HG02885 (cell line): ENCODE measurements at regions not wholly inside any gene's neighbourhood (a gene's known extent, or its start where the extent isn't known, plus 50 kb on each side); places are given as distances from the start of the nearest gene placed in this dataset.

Source experiments
- ATAC-seq: cut with Tn5 transposase; IDR thresholded peaks from one replicate; pipeline ENCODE4 v1.9.1; 2021; ENCODE audit warnings: mild to moderate bottlenecking; ENCODE audit not compliant: unreplicated experiment, poor library complexity

DNA sequence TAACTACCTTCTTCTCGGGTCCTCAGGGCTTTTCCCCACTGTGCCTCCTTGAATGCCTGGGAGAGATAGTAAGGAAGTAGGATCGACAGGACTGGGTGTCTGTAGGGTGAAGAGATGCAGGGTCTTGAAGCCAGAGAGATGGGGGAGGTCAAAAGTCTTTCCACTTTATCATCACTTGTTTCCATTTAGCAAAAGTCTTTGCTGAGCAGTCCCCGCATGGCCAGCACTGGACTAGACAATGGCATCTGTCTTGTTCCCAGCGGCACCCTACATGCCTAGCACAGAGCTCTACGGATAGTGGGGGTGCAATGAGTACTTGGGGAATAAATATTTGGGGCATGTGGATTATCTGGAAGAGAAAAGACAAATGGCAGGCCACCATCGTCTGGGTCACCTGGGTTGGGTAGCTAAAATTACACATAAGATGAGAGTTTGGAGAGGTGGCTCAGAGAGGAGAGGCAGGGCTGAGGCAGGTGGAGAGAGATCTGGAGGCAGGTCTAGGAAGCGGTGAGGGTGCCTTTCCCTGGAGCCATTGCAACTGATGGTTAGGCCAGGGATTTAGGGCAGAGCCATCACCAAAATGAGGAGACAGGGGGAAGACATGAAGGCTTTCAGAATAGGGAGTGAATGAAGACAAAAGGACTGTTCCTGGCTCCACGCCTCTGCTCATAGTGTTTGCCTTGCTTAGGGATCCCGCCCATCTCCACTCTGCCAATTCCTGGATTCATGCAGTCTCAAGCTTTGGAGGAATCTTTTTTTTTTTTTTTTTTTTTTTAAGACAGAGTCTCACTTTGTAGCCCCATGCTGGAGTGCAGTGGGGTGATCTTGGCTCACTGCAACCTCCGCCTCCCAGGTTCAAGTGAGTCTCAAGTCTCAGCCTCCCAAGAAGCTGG lies 250.8 kb upstream of the KLF4 start:
- ATAC-seq: no peak

DNA sequence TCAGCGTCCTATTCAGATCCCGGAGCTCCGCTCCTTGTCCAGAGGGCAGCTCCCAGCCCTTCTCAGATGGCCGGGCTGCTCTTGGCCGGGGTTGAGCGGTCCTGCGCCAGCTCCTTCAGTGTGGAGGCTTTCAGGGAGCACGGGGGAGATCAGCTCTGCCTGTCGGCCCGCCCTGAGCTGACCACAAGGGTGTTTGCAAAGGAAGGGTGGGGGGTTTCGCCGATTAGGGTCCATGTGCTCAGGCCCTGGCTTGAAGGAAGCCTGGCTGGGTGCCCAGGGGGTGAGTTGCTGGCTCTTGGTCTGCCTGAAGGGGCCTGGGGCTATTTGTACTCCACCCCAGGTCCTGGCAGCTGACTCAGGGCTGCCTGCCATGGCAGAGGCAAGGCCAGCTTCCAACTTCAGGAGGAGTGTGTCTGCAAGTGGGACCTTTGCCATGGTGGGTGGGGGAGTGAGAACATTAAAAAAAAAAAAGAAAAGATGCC lies 250.1 kb upstream of the KLF4 start:
- ATAC-seq: no peak

DNA sequence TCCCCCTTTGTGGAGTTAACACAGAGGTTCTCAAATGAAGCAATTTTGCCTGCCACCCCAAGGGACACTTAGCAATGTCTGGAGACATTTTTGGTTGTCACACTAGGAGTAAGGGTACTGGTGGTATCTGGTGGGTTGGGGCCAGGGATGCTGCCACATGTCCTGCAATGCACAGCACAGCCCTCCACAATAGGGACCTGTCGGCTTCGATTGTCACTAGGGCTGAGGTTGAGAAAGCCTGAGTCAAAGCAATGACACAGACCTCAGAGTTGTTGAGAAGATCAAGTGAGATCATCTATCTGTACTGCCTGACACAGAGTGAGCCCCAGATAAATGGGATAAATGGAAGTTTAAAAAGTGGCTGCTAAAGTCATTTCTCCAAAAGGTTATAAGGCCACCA lies 249.2 kb upstream of the KLF4 start:
- no peak for ATAC-seq

DNA sequence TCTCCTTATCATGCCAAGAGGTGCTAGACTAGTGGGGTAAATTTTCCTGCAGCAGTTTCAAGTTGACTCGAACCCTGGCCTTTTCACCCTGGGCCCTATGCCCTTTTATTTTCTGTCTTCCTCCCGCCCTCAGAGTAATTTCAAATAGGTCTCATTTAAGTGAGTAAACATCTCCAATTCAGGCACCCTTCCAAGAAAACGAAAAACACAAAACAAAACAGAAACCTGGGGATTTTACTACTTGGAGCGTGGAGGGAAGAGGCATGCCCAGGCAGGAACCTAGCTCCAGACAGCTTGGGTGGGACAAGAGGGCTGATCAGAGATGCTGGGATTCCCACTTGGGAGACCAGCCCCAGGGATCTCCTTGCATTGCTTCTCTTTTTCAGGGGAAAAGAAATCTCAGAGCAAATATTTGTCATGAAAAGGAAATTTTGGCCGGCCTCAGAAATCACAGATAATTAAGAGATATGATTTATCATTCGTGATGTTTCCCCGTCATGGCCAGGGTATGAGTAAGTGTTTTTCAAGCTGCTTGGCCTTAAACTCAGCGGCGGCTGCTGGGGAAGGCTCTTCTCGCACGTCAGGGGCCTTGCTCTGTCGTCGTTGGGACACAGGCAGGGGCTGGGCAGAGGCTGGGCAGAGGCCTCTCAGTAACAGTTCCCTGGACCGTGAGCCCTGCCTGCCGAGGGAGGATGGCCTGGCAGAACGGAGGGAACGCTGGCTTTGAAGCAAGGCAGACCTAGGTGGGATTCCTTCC lies 248.6 kb upstream of the KLF4 start:
- no peak for ATAC-seq

DNA sequence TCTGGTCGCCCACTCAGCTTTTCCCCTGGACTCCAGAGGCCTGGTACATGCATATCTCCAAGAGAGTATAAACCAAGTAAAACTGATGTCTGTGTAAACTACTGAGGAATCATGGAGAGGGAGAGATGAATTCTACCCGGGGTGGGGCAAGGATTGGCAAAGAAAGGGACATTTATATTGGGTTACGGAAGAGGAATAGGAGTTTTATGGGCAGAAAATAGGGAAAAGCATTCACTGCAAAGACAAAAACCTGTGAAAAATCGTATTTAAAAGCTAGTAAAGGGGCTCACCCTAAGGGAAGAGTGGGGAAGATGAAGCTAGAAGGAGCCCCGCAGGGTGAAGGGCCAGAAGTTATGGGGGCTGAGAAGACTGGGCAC lies 248.0 kb upstream of the KLF4 start:
- ATAC-seq: no peak

DNA sequence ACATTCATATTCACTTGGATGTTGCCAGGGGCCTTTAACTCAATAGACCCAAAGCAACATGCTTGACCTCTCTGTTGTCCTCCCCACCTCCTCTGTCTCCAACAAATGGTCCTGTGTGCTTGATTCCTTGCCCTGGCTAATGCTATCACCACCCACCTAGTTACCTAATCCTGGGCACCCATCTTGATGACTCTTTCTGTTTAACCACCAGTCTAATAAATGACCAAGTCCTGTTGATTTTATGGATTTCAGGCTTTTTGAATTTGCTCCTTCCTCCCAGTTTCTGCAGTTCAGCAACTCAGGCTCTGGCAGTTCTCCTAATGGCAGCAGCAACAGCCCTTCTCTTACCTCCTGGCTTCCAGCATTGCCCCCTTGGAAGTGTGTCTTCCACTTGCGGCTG lies 246.3 kb upstream of the KLF4 start:
- no peak for ATAC-seq

DNA sequence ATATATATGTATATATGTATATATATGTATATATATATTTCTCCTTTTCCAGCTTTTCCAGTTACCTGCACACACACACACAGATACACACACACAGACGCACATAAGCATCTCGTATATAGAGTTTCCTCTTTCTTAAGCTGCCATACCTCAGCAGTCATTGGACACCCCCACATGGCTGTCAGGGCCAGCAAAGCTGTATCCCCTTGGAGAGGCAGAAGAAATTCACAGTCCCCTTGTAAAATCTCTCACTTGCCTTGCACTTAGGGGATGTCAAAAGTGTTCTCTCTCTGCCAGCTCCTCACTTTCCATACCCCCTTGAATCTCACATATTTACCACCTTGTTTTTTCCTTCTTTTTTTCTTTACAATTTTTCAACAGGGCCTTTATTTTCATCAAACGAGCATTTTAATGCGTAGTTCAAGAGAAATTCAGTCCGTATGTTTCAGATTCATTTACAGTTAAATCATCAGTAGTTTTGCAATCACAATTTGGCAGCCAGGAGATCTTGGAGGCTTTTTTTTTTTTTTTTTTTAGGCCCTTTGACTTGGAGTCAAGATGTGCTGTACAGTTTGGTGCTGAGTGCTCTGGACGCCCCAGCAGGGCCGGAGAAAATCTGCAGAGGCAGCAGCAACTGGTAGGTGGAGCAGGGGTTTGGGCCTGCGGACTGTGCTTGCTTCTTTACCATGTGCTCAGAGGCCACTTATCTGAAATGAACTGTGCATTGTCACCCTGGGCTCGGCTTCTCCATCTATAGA lies 244.9 kb upstream of the KLF4 start:
- no peak for ATAC-seq

DNA sequence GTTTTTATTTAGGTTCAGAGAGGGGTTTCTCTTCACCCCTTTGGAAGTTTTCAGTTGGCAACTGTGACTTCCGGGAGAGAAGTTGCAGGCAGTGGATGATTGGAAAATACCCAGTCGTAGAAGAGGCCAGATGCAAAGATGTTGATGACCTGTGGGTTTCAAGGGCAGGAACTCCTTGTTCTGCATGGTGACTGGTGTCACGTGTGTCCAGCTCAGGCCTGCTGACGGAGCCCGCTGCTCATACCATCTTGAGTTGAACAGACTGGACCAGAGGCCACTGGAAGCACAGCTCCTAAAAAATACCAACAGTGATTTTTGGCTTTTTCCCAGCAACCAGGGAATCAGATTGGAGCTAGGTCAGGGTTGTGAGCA lies 243.9 kb upstream of the KLF4 start:
- ATAC-seq: no peak

DNA sequence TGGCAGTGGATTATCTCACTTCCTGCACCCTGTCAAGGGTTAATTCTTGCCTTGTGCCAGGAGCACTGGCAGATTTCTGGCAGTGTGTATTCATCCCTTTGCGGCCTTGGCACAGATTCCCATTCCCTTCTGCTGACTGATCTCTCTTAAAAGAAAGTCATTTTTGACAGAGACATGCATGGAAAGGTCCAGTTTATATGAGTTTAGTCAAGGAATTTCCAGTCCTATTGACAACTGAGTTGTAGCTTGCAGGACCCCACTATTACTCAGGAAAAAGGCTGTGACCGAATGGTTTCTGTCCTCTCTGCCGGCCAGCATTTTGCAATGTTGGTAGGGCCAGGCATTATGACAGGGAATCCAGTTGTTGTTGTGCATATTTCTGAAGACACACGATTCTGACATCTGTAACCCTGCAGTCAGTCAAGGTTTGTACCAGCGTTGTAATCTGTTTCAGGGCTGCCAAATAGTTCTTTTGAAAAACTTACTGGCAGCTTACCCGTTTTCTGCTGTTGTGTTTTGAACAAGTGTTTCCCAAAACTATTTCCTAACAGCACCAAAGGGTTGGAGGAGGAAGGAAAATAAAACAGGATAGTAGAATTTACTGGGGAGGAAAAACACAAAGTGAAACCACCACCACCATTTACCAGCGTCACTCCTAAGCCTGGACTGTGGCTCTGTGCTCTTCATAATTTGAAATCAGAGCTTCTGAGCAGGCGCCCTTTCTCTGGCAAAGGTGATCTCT lies 243.4 kb upstream of the KLF4 start:
- no peak for ATAC-seq

DNA sequence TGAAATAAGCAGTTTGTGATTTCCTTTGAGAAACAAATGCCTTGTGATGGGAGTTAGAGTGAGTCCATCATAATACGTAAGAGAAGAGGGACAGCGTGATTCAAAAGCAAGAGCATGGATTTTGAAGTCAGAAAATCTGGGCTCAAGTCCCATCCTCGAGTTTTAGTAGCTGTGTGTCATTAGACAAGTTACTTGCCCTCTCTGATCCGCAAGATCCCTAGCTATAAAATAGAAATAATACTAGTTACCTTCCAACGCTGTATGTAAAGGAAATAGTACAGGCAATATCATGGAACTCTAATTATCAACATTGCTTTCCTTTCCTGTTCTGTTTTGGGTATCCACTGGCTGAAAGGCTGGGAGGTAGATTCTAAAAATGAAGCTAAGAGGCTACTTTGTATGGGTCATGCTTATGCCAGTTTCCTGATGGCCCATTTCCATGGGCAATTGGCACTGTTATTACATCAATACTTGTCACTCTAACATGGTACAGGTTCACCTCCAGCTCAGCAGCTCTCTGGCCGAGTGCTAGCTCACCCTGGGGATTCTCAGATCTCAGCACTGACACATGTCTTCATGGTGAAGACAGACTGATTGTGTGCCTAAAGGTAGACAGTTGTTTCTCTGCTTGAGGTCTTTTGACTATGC lies 241.7 kb upstream of the KLF4 start:
- ATAC-seq: no peak

DNA sequence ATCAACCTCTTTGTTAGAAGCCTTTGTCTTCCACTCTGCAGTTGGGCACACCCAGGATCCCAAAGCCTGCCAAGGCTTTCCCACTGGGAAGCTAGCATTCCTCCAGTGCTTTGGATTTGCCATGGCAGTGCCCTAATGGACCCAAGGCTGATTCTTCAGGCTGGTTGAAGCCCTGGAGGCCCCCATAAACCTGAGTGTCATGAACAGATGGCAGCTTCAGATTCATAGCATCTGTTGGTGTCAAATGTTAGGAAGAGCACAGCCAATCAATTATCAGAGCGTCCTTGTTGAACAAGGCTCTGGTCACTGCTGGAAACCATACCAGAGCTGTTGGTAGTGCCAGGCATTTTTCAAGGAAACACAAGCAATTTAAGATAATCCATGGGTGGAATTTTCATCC lies 241.1 kb upstream of the KLF4 start:
- no peak for ATAC-seq

DNA sequence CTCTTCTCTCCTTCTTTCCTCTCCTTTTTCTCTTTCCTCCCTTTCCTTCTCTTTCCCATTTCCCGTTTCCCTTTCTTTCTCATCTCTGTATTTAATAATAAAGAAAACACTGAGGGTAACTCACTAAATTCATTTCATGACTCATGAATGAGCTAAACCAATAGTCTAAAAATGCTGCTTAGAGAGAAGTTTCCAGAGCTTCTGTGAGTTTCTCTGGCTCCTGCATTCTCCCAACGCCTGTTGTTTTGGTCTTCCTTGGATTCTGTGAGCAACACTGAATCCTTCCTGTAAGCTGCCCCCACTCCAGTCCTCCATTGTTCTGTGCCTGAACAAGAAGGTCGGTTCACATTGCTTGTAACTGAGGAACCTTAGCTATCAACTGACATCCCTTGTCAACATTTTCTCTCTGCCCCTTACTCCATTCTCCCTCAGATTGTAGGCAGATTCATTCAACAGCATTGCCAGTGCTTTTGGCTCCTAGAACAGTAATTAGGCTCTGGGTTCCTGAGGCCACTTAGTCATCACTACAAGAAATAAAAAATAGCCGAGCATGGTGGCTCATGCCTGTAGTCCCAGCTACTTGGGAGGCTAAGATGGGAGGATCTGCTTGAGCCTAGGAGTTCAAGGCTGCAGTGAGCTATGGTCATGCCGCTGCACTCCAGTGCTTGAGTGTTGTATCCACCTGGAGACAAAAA lies 237.7 kb upstream of the KLF4 start:
- ATAC-seq: no peak

DNA sequence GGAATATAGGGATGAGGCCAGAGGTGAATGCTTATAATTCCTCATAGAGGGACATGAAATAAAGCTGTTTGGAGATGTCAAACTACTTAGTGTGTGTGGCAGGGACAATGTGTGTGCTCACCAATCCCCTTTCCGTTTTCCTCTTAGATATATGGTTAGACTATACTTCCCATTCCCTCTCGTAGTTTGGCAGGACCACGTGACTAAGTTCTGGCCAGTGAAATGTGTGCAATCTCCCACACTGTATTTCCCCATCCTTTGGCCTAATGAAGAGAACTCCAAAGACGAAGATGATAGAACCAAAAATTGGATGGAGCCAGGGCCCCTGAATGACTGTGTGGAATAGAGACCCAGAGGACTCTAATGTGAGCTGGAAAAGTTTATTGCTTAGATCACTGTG lies 233.4 kb upstream of the KLF4 start:
- no peak for ATAC-seq

DNA sequence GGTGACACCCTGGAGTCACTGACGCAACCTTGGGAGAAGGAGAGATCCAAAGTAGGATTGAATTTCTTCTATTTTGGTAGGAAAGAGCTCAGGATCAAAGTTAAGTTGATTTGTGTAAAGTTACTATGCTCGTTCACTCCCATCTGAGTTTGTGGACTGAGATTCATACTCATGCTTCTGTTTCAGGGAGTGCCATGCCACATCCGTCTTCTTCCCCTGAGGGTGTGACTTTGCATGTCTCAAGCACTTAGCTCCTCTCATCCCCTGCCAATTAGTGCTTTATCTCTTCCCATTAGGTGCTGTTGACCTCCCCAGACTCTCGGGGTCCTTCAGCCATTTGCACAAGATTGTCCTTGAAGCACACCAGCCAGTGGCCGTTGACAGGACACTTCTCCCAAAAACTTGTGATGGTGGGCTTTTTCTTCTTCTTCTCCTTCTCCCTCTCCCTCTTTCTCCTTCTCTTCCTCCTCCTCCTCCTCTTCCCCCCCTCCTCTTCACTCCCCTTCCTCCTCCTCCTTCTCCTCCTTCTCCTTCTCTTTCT lies 232.2 kb upstream of the KLF4 start:
- ATAC-seq: no peak

DNA sequence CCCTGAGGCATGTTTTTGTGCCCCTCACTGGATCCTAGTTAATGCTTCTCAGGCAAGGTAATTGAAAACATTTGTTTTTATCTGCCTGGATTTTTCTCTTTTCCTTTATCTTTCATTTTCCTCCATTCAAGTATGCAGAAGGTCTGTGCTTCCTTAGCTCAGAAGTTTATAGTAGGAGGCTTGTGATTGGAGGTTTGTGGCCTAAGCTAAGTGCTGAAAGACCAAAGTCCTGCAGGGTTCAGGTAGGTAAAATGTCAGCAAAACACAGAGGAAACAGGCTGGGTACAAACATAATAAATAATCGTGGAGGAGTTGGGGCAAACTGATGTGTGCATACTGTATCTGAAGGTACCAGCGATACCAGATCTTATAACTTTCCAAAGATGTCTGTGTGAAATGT lies 230.9 kb upstream of the KLF4 start:
- no peak for ATAC-seq

DNA sequence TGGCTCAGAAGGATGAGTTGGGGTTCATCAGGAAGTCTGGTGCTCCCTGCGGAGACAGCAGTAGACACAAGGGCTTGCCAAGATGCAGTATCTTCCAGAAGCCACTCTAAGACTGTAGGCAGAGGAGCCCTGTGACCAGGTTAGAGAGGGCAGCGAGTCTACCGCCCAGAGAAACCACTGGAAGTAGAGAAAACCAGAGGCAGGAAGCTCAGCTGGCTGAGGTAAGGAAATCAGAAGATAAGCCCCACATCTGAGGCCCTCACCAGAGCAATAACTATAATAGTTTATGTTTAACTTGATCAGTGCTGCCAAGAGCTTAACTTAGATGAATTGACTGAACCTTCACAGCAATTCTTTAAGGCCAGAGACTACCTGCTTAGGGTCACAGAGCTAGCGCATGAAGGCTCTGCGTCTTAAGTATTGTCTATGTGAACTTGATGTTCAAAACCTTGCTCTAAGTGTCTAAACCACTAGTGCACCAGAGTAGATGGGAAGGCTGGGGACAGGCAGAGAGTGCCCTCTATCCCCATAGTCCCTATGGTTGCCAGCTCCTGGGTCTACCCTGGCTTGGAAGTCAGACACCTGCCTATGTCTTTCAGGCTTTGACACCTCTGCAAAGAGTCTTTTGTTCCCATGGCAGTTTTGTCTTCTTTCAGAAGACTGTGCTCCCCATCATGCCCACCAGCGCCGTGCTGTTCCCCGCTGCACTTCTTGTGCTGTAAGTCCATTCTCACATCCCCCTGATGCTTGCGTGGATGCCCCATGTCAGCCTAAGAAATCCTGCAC lies 228.2 kb upstream of the KLF4 start:
- ATAC-seq: no peak

DNA sequence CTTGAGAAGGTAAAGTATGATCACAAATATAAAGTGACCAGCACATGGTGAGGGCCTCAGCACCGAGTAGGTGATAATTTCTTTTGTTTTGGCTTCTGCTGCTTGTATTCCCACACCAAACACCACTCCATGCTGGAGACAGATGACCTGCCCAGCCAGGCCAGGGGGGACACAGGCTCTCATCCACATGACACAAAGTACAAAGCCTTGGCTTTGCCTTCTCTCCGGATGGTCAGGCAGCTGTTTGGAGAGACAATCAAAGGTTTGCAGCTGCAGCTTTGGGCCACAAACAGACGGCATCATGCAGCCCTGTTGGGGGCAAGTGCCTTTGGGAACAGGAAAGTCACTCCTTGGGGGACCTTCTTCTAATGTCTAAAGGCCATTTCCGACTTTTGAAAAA lies 226.2 kb upstream of the KLF4 start:
- ATAC-seq: no peak

DNA sequence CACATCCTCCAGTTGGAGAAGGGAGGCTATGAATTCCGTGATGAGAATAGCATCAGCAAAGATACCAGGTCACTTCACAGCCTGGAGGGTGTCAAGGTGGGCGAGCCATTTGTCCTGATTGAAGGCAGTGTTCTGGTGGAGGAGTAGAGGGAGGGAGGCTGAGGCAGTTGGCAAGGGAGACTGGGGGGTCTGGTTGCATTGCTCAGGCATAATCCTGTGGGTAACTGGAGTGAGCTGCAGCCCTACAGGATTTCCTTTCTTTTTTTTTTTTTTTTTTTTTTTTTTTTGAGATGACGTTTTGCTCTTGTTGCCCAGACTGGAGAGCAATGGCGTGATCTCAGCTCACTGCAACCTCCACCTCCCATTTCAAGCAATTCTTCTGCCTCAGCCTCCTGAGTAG lies 223.9 kb upstream of the KLF4 start:
- no peak for ATAC-seq
